OCI-LY1 (cell line): ENCODE measurements at regions not wholly inside any gene's neighbourhood (a gene's known extent, or its start where the extent isn't known, plus 50 kb on each side); places are given as distances from the start of the nearest gene placed in this dataset.

Experiments
- H2AFZ ChIP-seq: fragments of 200-600 bp; sonication (generic), shearing (Covaris generic); 2 replicates; pipeline ENCODE4 v1.6.0; 2014; ENCODE audit warnings: antibody characterized with exemption, mild to moderate bottlenecking, low read length
- H3F3A ChIP-seq: fragments of 200-600 bp; sonication (generic), shearing (Covaris generic); 2 replicates; pipeline ENCODE4 v1.6.0; 2014; ENCODE audit warnings: mild to moderate bottlenecking, antibody characterized with exemption, low read length, moderate library complexity; ENCODE audit not compliant: insufficient read depth
- H3K27ac ChIP-seq: fragments of 200-600 bp; sonication (generic); 2 replicates; pipeline ENCODE4 v1.5.1; 2014; ENCODE audit warnings: low read length, mixed run types, mild to moderate bottlenecking, low read depth; ENCODE audit not compliant: poor library complexity, severe bottlenecking
- H3K27me3 ChIP-seq: fragments of 200-600 bp; sonication (generic); 2 replicates; pipeline ENCODE4 v1.6.0; 2014; ENCODE audit warnings: antibody characterized with exemption, mild to moderate bottlenecking, low read length, moderate library complexity; ENCODE audit not compliant: insufficient read depth
- H3K36me3 ChIP-seq: fragments of 200-600 bp; sonication (generic); 2 replicates; pipeline ENCODE4 v1.6.1; 2014; ENCODE audit warnings: mild to moderate bottlenecking, antibody characterized with exemption, low read length, moderate library complexity, mixed read lengths; ENCODE audit not compliant: insufficient read depth
- H3K4me1 ChIP-seq: fragments of 200-600 bp; sonication (generic); 2 replicates; pipeline ENCODE4 v1.5.1; 2014; ENCODE audit warnings: mild to moderate bottlenecking, low read length, moderate library complexity; ENCODE audit not compliant: insufficient read depth, severe bottlenecking
- H3K4me2 ChIP-seq: fragments of 200-600 bp; sonication (generic), shearing (Covaris generic); 2 replicates; pipeline ENCODE4 v1.6.1; 2014; ENCODE audit warnings: low read length
- H3K4me3 ChIP-seq: fragments of 200-600 bp; sonication (generic); 2 replicates; pipeline ENCODE4 v1.5.1; 2014; ENCODE audit warnings: low read length, low read depth, mild to moderate bottlenecking, mixed read lengths; ENCODE audit not compliant: poor library complexity, severe bottlenecking
- H3K79me2 ChIP-seq: fragments of 200-600 bp; shearing (Covaris generic); 2 replicates; pipeline ENCODE4 v1.6.1; 2016; ENCODE audit warnings: mixed run types, low read length, mixed read lengths; ENCODE audit not compliant: insufficient read depth
- H3K9ac ChIP-seq: fragments of 200-600 bp; sonication (generic), shearing (Covaris generic); 2 replicates; pipeline ENCODE4 v1.6.1; 2014; ENCODE audit warnings: mild to moderate bottlenecking, low read length, mixed read lengths
- H3K9me2 ChIP-seq: fragments of 200-600 bp; sonication (generic), shearing (Covaris generic); 2 replicates; pipeline ENCODE4 v1.6.1; 2014; ENCODE audit warnings: low read depth, mild to moderate bottlenecking, low read length, mixed read lengths
- H3K9me3 ChIP-seq: fragments of 200-600 bp; shearing (Covaris generic); 2 replicates; pipeline ENCODE4 v1.6.1; 2014; ENCODE audit warnings: low read length, mixed read lengths
- H4K20me1 ChIP-seq: fragments of 200-600 bp; sonication (generic), shearing (Covaris generic); 2 replicates; pipeline ENCODE4 v1.6.0; 2016; ENCODE audit warnings: mild to moderate bottlenecking, low read length; ENCODE audit not compliant: insufficient read depth
- EZH2 ChIP-seq: fragments of 200-600 bp; sonication (generic), shearing (Covaris generic); IDR thresholded peaks from 2 replicates; pipeline ENCODE4 v1.8.0; 2017; ENCODE audit warnings: borderline replicate concordance, mixed run types, mild to moderate bottlenecking, antibody characterized with exemption, low read length, moderate library complexity, mixed read lengths
- TF ChIP-seq, protein P1 (sequence below): fragments of 200-600 bp; sonication (generic), shearing (Covaris generic); IDR thresholded peaks from 2 replicates; pipeline ENCODE4 v1.5.1; 2017; ENCODE audit warnings: mild to moderate bottlenecking, antibody characterized with exemption, low read length, moderate library complexity, mixed read lengths

DNA sequence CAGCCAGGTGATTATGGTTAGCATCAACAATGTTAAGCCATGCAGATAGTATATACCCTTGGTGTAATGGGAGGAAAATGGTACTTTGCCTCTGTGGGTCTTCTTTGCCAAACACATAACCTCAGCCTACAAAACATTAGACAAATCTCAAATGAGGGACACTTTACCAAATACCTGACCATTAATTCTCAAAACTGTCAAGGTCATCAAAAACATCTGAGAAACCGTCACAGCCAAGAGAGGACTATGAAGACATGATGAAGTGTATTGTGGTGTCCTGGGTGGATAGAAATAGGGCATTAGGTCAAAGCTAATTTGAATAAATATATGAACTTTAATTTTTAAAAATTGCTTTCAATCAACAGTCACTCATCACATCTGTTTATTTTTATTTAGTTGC is 1036.1 kb downstream of the AGBL1 start:
- H3K27ac ChIP-seq, result no peak overlapping the region
- no peaks in the 10 kb centered on the region for H3K4me1 ChIP-seq
- H3F3A ChIP-seq, result no peaks in the 10 kb centered on the region
- H4K20me1 ChIP-seq, result no peaks in the 10 kb centered on the region
- H3K9me2 ChIP-seq, result no peaks in the 10 kb centered on the region
- TF ChIP-seq EZH2, result no peak
- H3K9ac ChIP-seq, result no peak overlapping the region
- H3K4me3 ChIP-seq, result no peak overlapping the region
- no peaks in the 10 kb centered on the region for H3K79me2 ChIP-seq
- no peak overlapping the region for H2AFZ ChIP-seq
- H3K27me3 ChIP-seq, result no peaks in the 10 kb centered on the region
- H3K4me2 ChIP-seq, result no peak overlapping the region
- no peaks in the 10 kb centered on the region for H3K9me3 ChIP-seq
- no peaks in the 10 kb centered on the region for H3K36me3 ChIP-seq

DNA sequence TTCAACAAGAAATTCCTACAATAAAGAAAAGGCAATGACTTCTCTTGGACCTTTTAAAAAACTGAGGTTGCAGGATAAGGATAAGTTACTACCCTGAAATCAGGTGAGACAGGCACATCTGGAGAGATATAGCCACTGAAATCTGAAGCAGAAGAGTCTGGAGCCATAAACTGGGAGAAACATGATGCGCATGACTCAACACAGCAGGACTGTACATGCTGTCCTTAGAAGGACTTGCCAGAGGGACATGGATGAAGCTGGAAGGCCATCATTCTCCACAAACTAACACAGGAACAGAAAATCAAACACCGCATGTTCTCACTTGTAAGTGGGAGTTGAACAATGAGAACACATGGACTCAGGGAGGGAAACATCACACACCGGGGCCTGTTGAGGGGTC is 1020.2 kb downstream of the AGBL1 start:
- Histone ChIP-seq H3K27ac (no peak overlapping the region), H3K4me2 (no peak overlapping the region), H3K36me3 (no peaks in the 10 kb centered on the region), H4K20me1 (no peaks in the 10 kb centered on the region), H3K27me3 (no peaks in the 10 kb centered on the region), H3K4me1 (no peaks in the 10 kb centered on the region), H3K79me2 (no peaks in the 10 kb centered on the region), H3K9me2 (no peaks in the 10 kb centered on the region), H3F3A (no peaks in the 10 kb centered on the region), H3K9ac (no peak overlapping the region), H3K9me3 (0 out of 2 replicates have a peak, but pooled peaks cover 2% of the 10 kb centered on the region), H3K4me3 (no peak overlapping the region), H2AFZ (no peak overlapping the region)
- no peak for TF ChIP-seq EZH2
- TF ChIP-seq, protein P1, sequence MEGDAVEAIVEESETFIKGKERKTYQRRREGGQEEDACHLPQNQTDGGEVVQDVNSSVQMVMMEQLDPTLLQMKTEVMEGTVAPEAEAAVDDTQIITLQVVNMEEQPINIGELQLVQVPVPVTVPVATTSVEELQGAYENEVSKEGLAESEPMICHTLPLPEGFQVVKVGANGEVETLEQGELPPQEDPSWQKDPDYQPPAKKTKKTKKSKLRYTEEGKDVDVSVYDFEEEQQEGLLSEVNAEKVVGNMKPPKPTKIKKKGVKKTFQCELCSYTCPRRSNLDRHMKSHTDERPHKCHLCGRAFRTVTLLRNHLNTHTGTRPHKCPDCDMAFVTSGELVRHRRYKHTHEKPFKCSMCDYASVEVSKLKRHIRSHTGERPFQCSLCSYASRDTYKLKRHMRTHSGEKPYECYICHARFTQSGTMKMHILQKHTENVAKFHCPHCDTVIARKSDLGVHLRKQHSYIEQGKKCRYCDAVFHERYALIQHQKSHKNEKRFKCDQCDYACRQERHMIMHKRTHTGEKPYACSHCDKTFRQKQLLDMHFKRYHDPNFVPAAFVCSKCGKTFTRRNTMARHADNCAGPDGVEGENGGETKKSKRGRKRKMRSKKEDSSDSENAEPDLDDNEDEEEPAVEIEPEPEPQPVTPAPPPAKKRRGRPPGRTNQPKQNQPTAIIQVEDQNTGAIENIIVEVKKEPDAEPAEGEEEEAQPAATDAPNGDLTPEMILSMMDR, result no peak

DNA sequence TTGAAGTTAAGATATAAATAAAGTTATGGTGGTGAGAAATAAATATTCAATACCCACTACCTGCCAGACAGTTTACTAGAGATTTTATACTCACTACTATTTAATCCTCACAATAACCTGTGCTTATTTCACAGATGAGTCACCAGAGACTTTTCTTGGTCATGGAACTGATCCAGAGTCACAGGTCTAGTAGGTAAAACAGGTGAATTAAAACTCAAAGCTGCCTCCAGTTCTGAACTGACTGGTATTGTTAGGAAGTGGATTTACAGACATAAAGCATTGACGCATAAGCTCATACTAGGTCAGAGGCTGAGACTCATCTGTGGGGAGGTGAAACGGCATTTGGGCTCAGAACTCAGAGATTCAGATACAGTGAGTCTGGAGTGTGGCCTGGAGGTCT is 1009.9 kb downstream of the AGBL1 start:
- Histone ChIP-seq H2AFZ (no peak overlapping the region), H3K4me2 (no peak overlapping the region), H3K4me1 (no peaks in the 10 kb centered on the region), H3F3A (no peaks in the 10 kb centered on the region), H3K9me3 (no peaks in the 10 kb centered on the region), H3K79me2 (no peaks in the 10 kb centered on the region), H3K4me3 (no peak overlapping the region), H3K27ac (no peak overlapping the region), H3K27me3 (no peaks in the 10 kb centered on the region), H4K20me1 (no peaks in the 10 kb centered on the region), H3K36me3 (no peaks in the 10 kb centered on the region), H3K9ac (no peak overlapping the region), H3K9me2 (no peaks in the 10 kb centered on the region)
- TF ChIP-seq, protein P1, result no peak
- TF ChIP-seq EZH2, result no peak

DNA sequence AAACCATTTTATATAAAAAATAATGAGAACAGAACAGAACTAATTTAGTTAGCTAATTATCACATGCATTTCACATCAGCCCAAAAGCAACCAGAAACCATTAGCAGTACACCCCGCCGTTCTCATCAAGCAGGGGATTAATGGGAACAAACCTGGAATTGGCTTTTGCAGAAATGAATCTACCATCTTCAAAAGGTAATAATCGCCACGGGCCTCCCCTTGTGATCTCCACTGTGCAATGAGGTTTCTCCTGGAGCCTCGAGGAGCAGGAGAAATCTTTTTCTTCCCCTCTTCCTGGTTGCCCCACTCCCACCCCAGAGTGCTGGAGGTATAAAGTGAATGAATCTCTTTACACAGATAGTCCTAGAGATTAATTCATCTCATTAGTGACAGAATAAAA is 1003.5 kb downstream of the AGBL1 start:
- Histone ChIP-seq H3K9me3 (no peaks in the 10 kb centered on the region), H3K4me1 (no peaks in the 10 kb centered on the region), H3K4me3 (no peak overlapping the region), H3K79me2 (no peaks in the 10 kb centered on the region), H4K20me1 (no peaks in the 10 kb centered on the region), H3K9me2 (no peaks in the 10 kb centered on the region), H3K27me3 (no peaks in the 10 kb centered on the region), H3F3A (no peaks in the 10 kb centered on the region), H3K4me2 (no peak overlapping the region), H3K27ac (no peak overlapping the region), H3K36me3 (no peaks in the 10 kb centered on the region), H2AFZ (no peak overlapping the region), H3K9ac (no peak overlapping the region)
- no peak for TF ChIP-seq EZH2
- TF ChIP-seq, protein P1, result no peak
